EL (cell line): ENCODE measurements at regions not wholly inside any gene's neighbourhood (a gene's known extent, or its start where the extent isn't known, plus 50 kb on each side); places are given as distances from the start of the nearest gene placed in this dataset.
A peak's percentile ranks its signal among the peaks of the same experiment; 100 is the strongest.
"Not testable (repeated sequence)": the region's sequence is repeated elsewhere in the genome, so short reads cannot be mapped to it uniquely, and the experiment has no call there.

Experiments used
- DNase-seq: peaks from one replicate; pipeline ENCODE4 v3.0.0-alpha.2; 2016

DNA sequence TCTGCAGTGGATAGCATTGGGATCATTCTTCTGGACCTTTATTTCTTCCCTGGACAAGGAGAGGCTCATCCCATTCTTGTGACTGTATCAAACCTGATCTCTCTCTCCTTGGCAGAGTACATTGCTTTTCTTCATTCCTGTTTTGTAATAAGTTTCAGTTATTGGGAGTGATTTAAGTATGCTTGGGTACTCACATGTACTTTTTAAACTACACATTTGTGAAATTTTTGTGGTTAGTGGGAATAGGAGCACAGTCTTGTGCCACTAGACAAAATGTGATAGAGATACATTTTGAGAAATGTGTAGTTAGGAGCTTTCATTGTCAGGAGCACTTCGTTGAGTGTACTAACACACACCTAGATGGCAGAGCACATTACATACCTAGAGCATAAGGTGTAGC is 262.6 kb downstream of the C3orf38 start:
- DNase-seq, result no peak

DNA sequence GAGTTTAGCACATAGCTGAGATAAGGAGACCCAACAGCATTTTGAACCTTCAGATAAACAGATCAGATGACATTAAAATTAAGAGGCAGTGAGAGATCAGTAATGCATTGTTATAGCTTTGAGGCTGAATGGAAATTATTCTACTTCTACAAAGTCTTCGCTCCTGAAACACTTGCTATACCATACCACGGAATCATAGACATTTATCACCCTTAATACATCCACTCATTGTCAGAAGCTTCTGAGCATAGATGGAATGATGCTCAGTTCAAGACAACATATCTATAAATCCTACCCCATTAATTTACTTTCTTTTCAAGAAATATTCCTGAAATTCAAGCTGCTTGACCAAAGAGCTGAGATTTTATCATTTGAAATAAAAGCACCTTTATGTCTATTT is 266.7 kb downstream of the C3orf38 start:
- no peak for DNase-seq

DNA sequence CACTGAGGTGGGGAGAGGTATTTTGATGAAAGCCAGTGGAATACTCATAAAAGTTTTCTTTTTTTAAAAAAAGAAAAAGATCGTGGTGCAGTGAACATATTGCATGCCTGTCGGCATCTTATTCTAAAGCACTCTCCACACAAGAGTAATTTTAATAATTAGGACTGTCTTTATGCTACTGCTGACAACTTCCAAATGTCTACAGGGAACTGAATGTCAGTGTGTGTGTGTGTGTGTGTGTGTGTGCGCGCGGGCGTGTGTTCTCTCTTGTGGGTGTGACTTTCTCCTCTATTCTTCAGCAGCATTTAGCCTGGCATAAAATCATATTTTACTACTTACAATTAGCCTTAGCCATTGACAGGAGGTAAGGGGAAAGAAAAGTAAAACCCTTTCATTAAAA is 268.5 kb downstream of the C3orf38 start:
- no peak for DNase-seq

- no peak for DNase-seq
These were observed 283.8 kb downstream of the C3orf38 start for GRCh38 chr3:88433568-88433967.

GRCh38 chr3:88434001-88434400 is 284.2 kb downstream of the C3orf38 start:
- no peak for DNase-seq

- no peak for DNase-seq
These were observed 290.9 kb downstream of the C3orf38 start for GRCh38 chr3:88440701-88441100.

GRCh38 chr3:88443066-88443465 is 293.3 kb downstream of the C3orf38 start:
- DNase-seq, result no peak

- DNase-seq, result no peak
These were observed 294.5 kb downstream of the C3orf38 start for GRCh38 chr3:88444251-88444650.

DNA sequence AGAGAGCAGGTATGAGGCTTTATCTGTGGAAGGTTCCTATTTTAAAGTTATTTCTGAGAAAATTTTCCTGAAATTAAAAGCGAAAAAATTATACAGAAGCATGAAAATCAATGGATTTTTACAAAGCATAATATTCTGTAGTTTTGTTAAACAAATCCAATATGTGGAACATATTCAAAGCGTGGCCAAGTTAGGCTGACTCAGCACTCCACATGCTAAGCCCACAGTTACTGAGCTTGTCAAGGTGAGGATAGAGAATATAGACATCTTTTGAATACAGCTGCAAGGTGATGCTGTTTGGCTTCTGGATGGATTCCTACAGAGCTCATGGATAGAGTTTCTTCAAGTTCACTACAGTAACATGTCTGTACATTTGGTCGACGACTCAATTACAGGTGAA is 302.5 kb downstream of the C3orf38 start:
- no peak for DNase-seq

DNA sequence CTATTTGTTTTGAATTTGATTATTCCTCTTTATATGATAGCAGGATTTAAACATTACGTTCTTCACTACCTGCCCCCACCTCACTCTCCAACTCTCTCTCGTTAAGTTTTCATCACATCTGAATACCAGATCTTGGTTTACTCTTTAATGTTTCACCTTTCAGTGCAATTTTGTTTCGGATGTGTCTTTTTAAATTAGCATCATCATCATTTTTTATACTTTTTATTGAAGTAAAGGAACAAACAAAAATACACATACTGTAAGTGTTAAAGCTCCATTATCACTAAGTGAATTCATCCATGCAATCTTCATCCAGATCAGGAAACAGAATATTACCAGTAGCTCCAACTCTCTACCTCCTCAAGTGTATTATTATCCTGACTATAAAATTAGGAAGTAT is 310.6 kb downstream of the C3orf38 start:
- no peak for DNase-seq

- no peak for DNase-seq
These were observed 312.5 kb downstream of the C3orf38 start for GRCh38 chr3:88462230-88462629.

DNA sequence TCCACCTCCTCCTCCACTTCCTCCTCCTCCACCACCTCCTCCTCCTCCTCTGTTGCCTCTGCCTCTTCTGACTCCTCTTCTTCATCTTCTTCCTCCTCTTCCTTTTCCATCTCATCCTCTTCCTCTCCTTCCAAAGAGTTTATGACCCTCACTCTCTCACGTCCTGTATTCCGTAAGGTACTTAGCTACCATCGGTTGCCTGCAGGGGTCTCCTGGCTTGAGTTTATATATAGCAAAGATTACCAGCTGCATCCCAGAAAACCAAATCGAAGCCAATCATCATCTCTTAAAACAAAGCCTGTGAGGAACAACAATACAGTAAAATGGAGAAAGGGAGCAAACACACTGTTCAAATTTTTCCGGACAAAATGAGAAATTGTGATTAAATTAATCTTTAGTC is 317.4 kb downstream of the C3orf38 start:
- no peak for DNase-seq

- no peak for DNase-seq
These were observed 319.5 kb downstream of the C3orf38 start for GRCh38 chr3:88469216-88469615.

GRCh38 chr3:88478460-88478859 is 328.7 kb downstream of the C3orf38 start:
- no peak for DNase-seq

- peak; percentile 0 for DNase-seq
These were observed 331.1 kb downstream of the C3orf38 start for GRCh38 chr3:88480822-88481221.

GRCh38 chr3:88485001-88485400 is 335.2 kb downstream of the C3orf38 start:
- no peak for DNase-seq

DNA sequence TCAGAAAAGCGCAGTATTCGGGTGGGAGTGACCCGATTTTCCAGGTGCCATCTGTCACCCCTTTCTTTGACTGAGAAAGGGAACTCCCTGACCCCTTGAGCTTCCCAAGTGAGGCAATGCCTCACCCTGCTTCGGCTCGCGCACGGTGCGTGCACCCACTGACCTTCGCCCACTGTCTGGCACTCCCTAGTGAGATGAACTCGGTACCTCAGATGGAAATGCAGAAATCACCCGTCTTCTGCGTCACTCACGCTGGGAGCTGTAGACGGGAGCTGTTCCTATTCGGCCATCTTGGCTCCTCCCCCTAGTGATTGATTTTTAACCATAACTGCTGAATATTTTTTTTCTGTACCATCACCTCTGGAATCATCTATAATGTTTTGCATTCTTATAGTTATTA is 359.1 kb downstream of the C3orf38 start:
- not testable (repeated sequence) for DNase-seq

GRCh38 chr3:88509582-88509981 is 359.8 kb downstream of the C3orf38 start:
- DNase-seq, result no peak

GRCh38 chr3:88528494-88528893 is 378.7 kb downstream of the C3orf38 start:
- no peak for DNase-seq

DNA sequence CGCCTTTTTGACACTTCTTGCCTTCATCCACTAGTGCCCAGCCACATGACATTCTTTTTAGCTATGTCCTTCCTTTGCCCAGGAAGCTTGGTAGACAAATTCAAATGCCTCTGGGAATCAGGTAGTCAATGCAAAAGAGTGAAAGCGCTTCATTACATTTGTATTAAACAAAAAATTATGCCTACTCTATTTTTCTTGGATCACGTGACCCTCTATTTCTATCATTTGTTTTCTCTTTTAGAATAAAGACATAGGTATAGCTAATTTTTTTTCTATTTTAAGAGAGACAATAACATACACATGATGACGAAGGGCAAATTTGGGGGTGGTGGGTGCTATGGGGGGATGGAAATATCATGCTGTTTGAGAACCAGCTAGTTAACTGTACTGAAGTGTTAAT is 384.8 kb downstream of the C3orf38 start:
- DNase-seq, result no peak

GRCh38 chr3:88535563-88535962 is 385.8 kb downstream of the C3orf38 start:
- DNase-seq, result no peak

DNA sequence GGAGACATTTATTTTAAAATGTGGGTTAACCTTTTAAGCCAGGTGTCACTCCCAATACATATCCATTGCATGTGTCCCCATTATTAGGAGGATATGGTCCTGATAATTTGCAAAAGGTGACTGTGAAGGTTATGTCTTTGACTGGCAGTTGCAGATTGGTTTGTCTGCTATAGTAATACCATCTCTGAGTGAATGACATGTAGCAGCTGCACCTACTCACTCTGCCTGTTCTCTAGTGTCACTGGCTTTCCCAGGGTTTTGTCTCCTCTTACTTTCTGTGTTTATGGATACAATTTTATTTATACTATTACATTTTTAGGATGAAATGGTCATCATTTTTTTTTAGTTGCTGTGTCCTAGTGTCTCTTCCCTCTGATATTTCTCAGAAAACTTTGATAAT is 393.2 kb downstream of the C3orf38 start:
- no peak for DNase-seq

- no peak for DNase-seq
These were observed 422.7 kb downstream of the C3orf38 start for GRCh38 chr3:88572450-88572849.

GRCh38 chr3:88573472-88573871 is 423.7 kb downstream of the C3orf38 start:
- no peak for DNase-seq

DNA sequence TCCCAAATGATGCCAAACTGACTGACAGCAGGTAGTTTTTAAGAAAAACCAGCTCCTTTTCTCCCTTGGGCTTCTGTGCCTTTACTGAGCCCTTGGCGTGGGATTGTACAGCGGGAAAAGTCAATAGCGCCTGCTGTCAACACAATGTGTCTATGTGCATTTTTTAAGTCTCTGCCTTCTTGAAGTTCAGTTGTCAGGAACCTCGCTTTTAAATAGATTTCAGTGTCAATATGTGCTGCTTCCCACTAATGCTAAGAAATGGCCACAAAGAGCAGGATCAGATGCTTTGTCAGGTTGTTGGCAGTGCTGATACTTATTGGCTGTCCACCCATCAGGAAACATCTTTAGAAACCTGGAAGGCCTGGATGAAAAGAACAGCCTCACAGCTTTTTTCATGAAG is 424.4 kb downstream of the C3orf38 start:
- no peak for DNase-seq

GRCh38 chr3:88584451-88584850 is 434.7 kb downstream of the C3orf38 start:
- DNase-seq, result no peak
